ENCODE measurements at regions not wholly inside any gene's neighbourhood (a gene's known extent, or its start where the extent isn't known, plus 50 kb on each side); places are given as distances from the start of the nearest gene placed in this dataset.

DNA sequence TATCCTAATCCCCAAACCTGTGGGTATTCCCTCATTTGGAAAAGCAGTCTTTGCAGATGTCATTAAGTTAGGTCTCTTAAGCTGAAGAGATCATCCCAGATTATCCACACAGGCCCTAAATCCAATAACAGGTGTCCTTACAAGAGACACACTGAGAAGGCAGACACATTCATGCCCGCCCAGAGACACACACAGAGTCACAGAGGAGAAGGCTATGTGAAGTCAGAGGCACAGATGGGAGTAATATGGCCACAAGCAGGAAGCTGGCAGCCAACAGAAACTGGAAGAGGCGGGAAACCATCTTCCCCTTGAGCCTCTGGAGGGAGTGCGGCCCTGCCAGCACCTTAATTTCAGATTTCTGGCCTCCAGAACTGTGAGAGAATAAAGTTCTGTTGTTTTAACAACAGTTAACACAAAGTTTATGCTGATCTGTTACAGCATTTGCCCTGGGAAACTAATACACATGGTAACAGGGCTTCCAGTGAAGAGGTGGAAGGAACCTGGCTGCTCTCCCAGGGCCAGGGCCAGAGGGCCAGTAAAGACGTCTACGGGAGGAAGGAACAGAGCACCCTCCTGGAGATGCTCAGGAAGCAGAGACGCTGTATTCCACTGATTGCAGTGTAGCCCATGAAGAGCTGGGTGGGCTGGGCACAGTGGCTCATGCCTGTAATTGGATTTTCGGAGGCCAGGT is 217.5 kb downstream of the GLI2 start:
- ChIA-PET CTCF (no interaction called here), POLR2A (ENCODE audit: unreplicated experiment) (no interaction called here)
- H2AFZ ChIP-seq (ENCODE audit: low read length), result no peak overlapping the region
- H3K27ac ChIP-seq (ENCODE audit: low read length), result no peak overlapping the region
- no TSS peak for BruUV-seq (replicated peaks)
- H3F3A ChIP-seq (ENCODE audit: low read length, unreplicated experiment), result no peaks in the 10 kb centered on the region
- no peak overlapping the region for H3K4me2 ChIP-seq (ENCODE audit: low read length)
- no peak overlapping the region for H3K9ac ChIP-seq (ENCODE audit: low read length)
- H3K9me2 ChIP-seq (replicated peaks; ENCODE audit: low read length), result no peaks in the 10 kb centered on the region
- no peaks in the 10 kb centered on the region for H3K9me3 ChIP-seq (ENCODE audit: low read length)
- TF ChIP-seq EZH2phosphoT487 (IDR thresholded peaks at IDR 0.05; ENCODE audit: borderline replicate concordance, low read length) (no peak), EZH2 (IDR thresholded peaks at IDR 0.05; ENCODE audit: low read length, unreplicated experiment) (no peak)
- TF ChIP-seq, protein P1, sequence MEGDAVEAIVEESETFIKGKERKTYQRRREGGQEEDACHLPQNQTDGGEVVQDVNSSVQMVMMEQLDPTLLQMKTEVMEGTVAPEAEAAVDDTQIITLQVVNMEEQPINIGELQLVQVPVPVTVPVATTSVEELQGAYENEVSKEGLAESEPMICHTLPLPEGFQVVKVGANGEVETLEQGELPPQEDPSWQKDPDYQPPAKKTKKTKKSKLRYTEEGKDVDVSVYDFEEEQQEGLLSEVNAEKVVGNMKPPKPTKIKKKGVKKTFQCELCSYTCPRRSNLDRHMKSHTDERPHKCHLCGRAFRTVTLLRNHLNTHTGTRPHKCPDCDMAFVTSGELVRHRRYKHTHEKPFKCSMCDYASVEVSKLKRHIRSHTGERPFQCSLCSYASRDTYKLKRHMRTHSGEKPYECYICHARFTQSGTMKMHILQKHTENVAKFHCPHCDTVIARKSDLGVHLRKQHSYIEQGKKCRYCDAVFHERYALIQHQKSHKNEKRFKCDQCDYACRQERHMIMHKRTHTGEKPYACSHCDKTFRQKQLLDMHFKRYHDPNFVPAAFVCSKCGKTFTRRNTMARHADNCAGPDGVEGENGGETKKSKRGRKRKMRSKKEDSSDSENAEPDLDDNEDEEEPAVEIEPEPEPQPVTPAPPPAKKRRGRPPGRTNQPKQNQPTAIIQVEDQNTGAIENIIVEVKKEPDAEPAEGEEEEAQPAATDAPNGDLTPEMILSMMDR (conservative IDR thresholded peaks at IDR 0.05; ENCODE audit: low read depth, low read length), result no peak
- peaks cover 23% of the 10 kb centered on the region for H3K4me1 ChIP-seq (ENCODE audit: insufficient read depth, low read length)
- intact Hi-C loops (cut with micrococcal nuclease), result no loop called here
- no peak overlapping the region for H3K4me3 ChIP-seq (ENCODE audit: low read length)
- DNase-seq (no peak), ATAC-seq (no peak)
- no peaks in the 10 kb centered on the region for H4K20me1 ChIP-seq (ENCODE audit: low read length)
- H3K27me3 ChIP-seq (ENCODE audit: low read length), result no peaks in the 10 kb centered on the region
- no peaks in the 10 kb centered on the region for H3K36me3 ChIP-seq (ENCODE audit: low read depth, low read length)
- H3K79me2 ChIP-seq (ENCODE audit: low read length), result no peaks in the 10 kb centered on the region

GRCh38 chr2:120953843-120954584 is 218.3 kb downstream of the GLI2 start:
- no peak for DNase-seq
- Histone ChIP-seq H2AFZ (ENCODE audit: low read length) (no peak overlapping the region), H3K36me3 (ENCODE audit: low read depth, low read length) (no peaks in the 10 kb centered on the region), H3K27me3 (ENCODE audit: low read length) (no peaks in the 10 kb centered on the region), H3K9ac (ENCODE audit: low read length) (no peak overlapping the region), H3K4me3 (ENCODE audit: low read length) (no peak overlapping the region), H3K9me3 (ENCODE audit: low read length) (no peaks in the 10 kb centered on the region), H3K4me1 (ENCODE audit: insufficient read depth, low read length) (peaks cover 23% of the 10 kb centered on the region), H4K20me1 (ENCODE audit: low read length) (no peaks in the 10 kb centered on the region), H3K4me2 (ENCODE audit: low read length) (no peak overlapping the region), H3K79me2 (ENCODE audit: low read length) (no peaks in the 10 kb centered on the region), H3K27ac (ENCODE audit: low read length) (no peak overlapping the region), H3F3A (ENCODE audit: low read length, unreplicated experiment) (no peaks in the 10 kb centered on the region), H3K9me2 (replicated peaks; ENCODE audit: low read length) (no peaks in the 10 kb centered on the region)
- intact Hi-C loops (cut with micrococcal nuclease), result no loop called here
- no TSS peak for BruUV-seq (replicated peaks)
- TF ChIP-seq EZH2phosphoT487 (IDR thresholded peaks at IDR 0.05; ENCODE audit: borderline replicate concordance, low read length) (no peak), EZH2 (IDR thresholded peaks at IDR 0.05; ENCODE audit: low read length, unreplicated experiment) (no peak)
- TF ChIP-seq, protein P1 (conservative IDR thresholded peaks at IDR 0.05; ENCODE audit: low read depth, low read length), result no peak
- ChIA-PET POLR2A (ENCODE audit: unreplicated experiment) (no interaction called here), CTCF (no interaction called here)
- no peak for ATAC-seq

GRCh38 chr2:120954939-120955338 is 219.3 kb downstream of the GLI2 start:
- Histone ChIP-seq H3K4me2 (ENCODE audit: low read length) (no peak overlapping the region), H3K27me3 (ENCODE audit: low read length) (no peaks in the 10 kb centered on the region), H3K9ac (ENCODE audit: low read length) (no peak overlapping the region), H3K27ac (ENCODE audit: low read length) (no peak overlapping the region), H3F3A (ENCODE audit: low read length, unreplicated experiment) (no peaks in the 10 kb centered on the region), H3K9me2 (replicated peaks; ENCODE audit: low read length) (no peaks in the 10 kb centered on the region), H3K79me2 (ENCODE audit: low read length) (no peaks in the 10 kb centered on the region), H3K9me3 (ENCODE audit: low read length) (no peaks in the 10 kb centered on the region), H4K20me1 (ENCODE audit: low read length) (no peaks in the 10 kb centered on the region), H2AFZ (ENCODE audit: low read length) (no peak overlapping the region), H3K4me3 (ENCODE audit: low read length) (no peak overlapping the region), H3K36me3 (ENCODE audit: low read depth, low read length) (no peaks in the 10 kb centered on the region), H3K4me1 (ENCODE audit: insufficient read depth, low read length) (peaks cover 14% of the 10 kb centered on the region)
- CTCF ChIA-PET, result interaction anchor here (0.7 kb wide), 1 partner anchor 109 kb away, joined by 6 read pairs; no protein-coding TSS in a partner anchor
- ATAC-seq (no peak; the same call in 1 of the 2 replicates), DNase-seq (no peak)
- TF ChIP-seq, protein P1 (conservative IDR thresholded peaks at IDR 0.05; ENCODE audit: low read depth, low read length), result no peak
- TF ChIP-seq EZH2phosphoT487 (IDR thresholded peaks at IDR 0.05; ENCODE audit: borderline replicate concordance, low read length), result no peak
- no peak for TF ChIP-seq EZH2 (IDR thresholded peaks at IDR 0.05; ENCODE audit: low read length, unreplicated experiment)
- intact Hi-C loops (cut with micrococcal nuclease), result no loop called here
- BruUV-seq (replicated peaks), result no TSS peak
- POLR2A ChIA-PET (ENCODE audit: unreplicated experiment), result no interaction called here

All from PC-3 (cell line).